GM21825 (cell line): ENCODE measurements at regions not wholly inside any gene's neighbourhood (a gene's known extent, or its start where the extent isn't known, plus 50 kb on each side); places are given as distances from the start of the nearest gene placed in this dataset.

Source experiments
- ATAC-seq: cut with Tn5 transposase; IDR thresholded peaks from one replicate; pipeline ENCODE4 v1.9.1; 2021; ENCODE audit warnings: mild to moderate bottlenecking, moderate library complexity; ENCODE audit not compliant: unreplicated experiment

GRCh38 chr1:101089613-101090338 lies 64.2 kb upstream of the DPH5 start:
- ATAC-seq, result no peak

- ATAC-seq, result no peak
Observed at GRCh38 chr1:101088431-101088830, 62.8 kb upstream of the DPH5 start.

- ATAC-seq, result no peak
Observed at GRCh38 chr1:101086783-101087182, 61.2 kb upstream of the DPH5 start.

DNA sequence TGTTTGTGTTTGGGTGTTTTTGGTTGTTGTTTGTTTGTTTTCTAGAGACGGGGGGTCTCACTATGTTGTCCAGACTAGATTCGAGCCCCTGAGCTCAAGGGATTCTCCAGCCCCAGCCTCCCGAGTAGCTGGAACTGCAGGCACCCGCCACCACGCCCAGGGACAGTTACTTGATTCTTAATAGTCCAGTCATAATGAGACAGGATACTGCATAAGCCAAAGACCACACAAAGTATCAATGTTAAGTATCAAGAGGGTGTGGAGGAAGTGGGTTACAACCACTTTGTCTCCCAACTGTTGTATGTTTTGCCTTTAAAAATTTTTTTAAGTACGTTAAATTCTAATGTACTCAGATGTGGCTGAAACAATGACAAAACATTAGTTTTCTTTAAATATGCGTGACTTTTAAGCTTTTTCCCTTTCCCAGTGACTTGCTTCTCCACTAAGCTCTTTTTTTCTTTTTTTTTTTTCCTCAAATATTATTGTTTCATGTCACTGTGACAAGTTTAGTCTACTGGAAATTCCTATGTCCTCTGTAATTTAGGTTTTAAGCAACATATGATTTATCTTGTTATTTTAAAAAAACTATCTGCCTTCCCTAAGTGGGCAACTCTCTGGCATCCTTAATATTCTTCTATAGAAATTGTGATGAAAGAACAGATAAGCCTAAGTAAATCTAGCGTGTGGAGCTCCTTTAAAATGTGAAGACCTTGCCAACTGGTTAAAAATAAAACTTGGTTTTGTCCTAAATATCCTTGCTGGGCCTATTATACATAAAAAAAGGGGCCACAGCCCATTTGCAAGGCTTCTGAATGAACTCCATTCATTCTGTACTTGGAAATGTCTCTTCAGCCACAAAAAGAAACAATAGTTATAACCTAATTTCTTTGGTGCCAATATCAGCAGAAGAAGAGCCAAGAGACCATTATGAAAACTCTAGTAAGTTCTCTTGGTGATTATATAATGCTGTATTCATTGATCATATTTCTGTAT lies 56.2 kb upstream of the DPH5 start:
- peak; percentile 63 for ATAC-seq

DNA sequence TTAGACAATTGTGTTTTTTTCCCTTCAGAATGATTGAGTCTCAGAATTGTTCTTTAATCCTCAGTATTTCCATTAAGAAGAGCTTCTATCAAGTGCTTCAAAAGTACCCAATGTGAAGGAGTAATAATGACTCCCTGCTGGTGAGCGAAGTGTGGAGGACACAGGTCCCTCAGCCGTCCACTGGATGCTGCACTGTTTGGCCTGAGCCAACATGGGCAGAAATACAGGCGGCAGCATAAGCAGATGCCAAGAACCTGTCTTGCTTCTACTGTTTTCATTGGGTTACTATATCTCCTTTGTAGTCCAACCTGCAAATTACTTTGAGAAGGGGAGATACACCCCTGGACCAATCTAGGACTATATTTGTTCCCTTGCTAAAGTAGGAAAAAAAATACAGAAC lies 55.3 kb upstream of the DPH5 start:
- ATAC-seq, result no peak

- ATAC-seq, result no peak
Observed at GRCh38 chr1:101079341-101079740, 53.8 kb upstream of the DPH5 start.

DNA sequence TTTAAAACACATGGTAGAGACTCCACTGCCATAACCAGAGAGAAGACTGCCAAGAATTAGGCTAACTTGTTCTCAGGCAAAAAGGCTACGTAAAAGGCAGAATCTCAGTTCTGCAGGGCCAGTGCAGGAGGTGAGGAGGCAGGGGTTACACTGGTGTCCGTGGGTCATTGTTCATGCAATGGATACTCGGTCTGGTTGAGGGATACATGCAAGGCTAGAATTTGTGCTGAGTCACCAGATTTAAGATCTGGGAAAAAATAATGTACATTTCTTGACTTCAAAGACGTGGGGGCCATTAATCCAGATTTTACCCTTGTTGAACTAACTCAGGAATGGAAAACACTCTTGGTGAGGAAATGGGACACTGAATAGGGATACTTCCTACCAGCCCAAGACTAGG lies 52.3 kb upstream of the DPH5 start:
- no peak for ATAC-seq

DNA sequence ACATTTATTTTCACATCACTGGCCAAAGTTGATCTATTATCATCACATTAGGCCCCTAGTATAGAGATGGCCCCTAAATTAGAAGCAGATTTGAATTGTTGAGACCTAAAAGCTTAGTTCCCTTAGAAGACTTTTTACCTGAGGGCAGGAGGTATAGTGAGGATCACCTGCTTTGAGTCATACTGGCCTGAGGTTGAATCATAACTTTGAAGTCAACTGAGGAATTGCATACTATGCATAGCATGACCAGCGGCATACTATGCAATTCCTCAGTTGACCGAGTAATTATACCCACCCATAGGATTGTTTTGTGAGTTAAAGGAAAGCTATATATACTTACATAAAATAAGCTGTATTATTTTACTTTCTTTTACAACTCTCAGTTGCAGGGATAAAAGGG lies 50.3 kb upstream of the DPH5 start:
- no peak for ATAC-seq
